Suppressor macrophage (primary cell): ENCODE measurements at regions not wholly inside any gene's neighbourhood (a gene's known extent, or its start where the extent isn't known, plus 50 kb on each side); places are given as distances from the start of the nearest gene placed in this dataset.

Experiments
- DNase-seq, 4 experiments: peaks; one replicate each; pipeline ENCODE4 v3.0.0-alpha.2; 2020 to 2022

- DNase-seq, result peak in 1 of 4 experiments; percentile 9
These were observed 225.6 kb downstream of the AHR start for GRCh38 chr7:17523813-17524739.

GRCh38 chr7:17524746-17525145 lies 226.3 kb downstream of the AHR start:
- DNase-seq, result no peak

- DNase-seq, result no peak
These were observed 228.2 kb downstream of the AHR start for GRCh38 chr7:17526621-17527020.

- DNase-seq, result no peak
These were observed 230.2 kb downstream of the AHR start for GRCh38 chr7:17528636-17529035.

- DNase-seq, result no peak
These were observed 231.8 kb downstream of the AHR start for GRCh38 chr7:17530244-17530643.

- DNase-seq, result peak in 3 of 4 experiments; percentile 13 to 36 (median 16)
These were observed 232.4 kb downstream of the AHR start for GRCh38 chr7:17530741-17531421.

- DNase-seq, result peak; percentile 32 to 78 (median 58)
These were observed 234.5 kb downstream of the AHR start for GRCh38 chr7:17532861-17533404.

GRCh38 chr7:17534348-17534747 lies 235.9 kb downstream of the AHR start:
- no peak for DNase-seq

- no peak for DNase-seq
These were observed 237.3 kb downstream of the AHR start for GRCh38 chr7:17535776-17536175.

- DNase-seq, result no peak
These were observed 245.9 kb downstream of the AHR start for GRCh38 chr7:17544401-17544800.

GRCh38 chr7:17545348-17545747 lies 246.9 kb downstream of the AHR start:
- DNase-seq, result no peak

GRCh38 chr7:17546189-17546588 lies 247.7 kb downstream of the AHR start:
- DNase-seq, result no peak

GRCh38 chr7:17546592-17546991 lies 248.1 kb downstream of the AHR start:
- DNase-seq, result peak; percentile 31 to 80 (median 60)

- DNase-seq, result no peak
These were observed 249.7 kb downstream of the AHR start for GRCh38 chr7:17548014-17548653.

- no peak for DNase-seq
These were observed 251.0 kb downstream of the AHR start for GRCh38 chr7:17549406-17549805.

- no peak for DNase-seq
These were observed 253.9 kb downstream of the AHR start for GRCh38 chr7:17552373-17552772.

GRCh38 chr7:17552952-17553351 lies 254.5 kb downstream of the AHR start:
- DNase-seq, result no peak

GRCh38 chr7:17554341-17555015 lies 256.0 kb downstream of the AHR start:
- DNase-seq, result peak in 3 of 4 experiments; percentile 34 to 44 (median 43)

GRCh38 chr7:17556247-17556956 lies 257.9 kb downstream of the AHR start:
- no peak for DNase-seq

GRCh38 chr7:17557251-17557671 lies 258.8 kb downstream of the AHR start:
- DNase-seq, result no peak

- DNase-seq, result no peak
These were observed 259.7 kb downstream of the AHR start for GRCh38 chr7:17558135-17558534.
